ENCODE measurements at regions not wholly inside any gene's neighbourhood (a gene's known extent, or its start where the extent isn't known, plus 50 kb on each side); places are given as distances from the start of the nearest gene placed in this dataset.

GRCh38 chr5:72623323-72623722 lies 116.1 kb upstream of the ZNF366 start (continued):
- TF ChIP-seq COPS2 (conservative IDR thresholded peaks at IDR 0.05), result no peak
- TF ChIP-seq ZNF134 (CRISPR knock-in tag; conservative IDR thresholded peaks at IDR 0.05), result no peak
- TF ChIP-seq TOE1 (IDR thresholded peaks at IDR 0.05; ENCODE audit: borderline replicate concordance), result no peak
- no peak for TF ChIP-seq TOE1 (CRISPR knock-in tag; IDR thresholded peaks at IDR 0.05; ENCODE audit: borderline replicate concordance, low read depth)
- TF ChIP-seq BRD9 (IDR thresholded peaks at IDR 0.05; ENCODE audit: low read depth, partially characterized antibody), result no peak
- no peak for TF ChIP-seq HMG20B (CRISPR knock-in tag; IDR thresholded peaks at IDR 0.05)
- no peak for TF ChIP-seq MLX (CRISPR knock-in tag; conservative IDR thresholded peaks at IDR 0.05)
- no peak for TF ChIP-seq NBN (IDR thresholded peaks at IDR 0.05; ENCODE audit: low read depth)
- no peak for TF ChIP-seq NCOA6 (IDR thresholded peaks at IDR 0.05)

GRCh38 chr5:72622170-72622760 lies 115.1 kb upstream of the ZNF366 start:
- no peaks in the 10 kb centered on the region for H4K20me1 ChIP-seq (replicated peaks; ENCODE audit: control insufficient read depth, insufficient read depth, low read length)
- no peak overlapping the region for H2AFZ ChIP-seq (ENCODE audit: low read depth, low read length)
- WGBS (ENCODE audit: insufficient coverage, low coverage, missing lambda C conversion rate), result 41% methylated on average over 5 of the region's 5 CpGs
- H3K36me3 ChIP-seq (ENCODE audit: control insufficient read depth, insufficient read depth, low read length), result no peaks in the 10 kb centered on the region
- POLR2A ChIA-PET, result interaction anchor here (0.8 to 2.5 kb wide), 3 partner anchors 8 to 564 kb away, joined by 3 to 11 read pairs (median 4); no protein-coding TSS in a partner anchor
- no peak for TF ChIP-seq RBM39 (optimal IDR thresholded peaks at IDR 0.05; ENCODE audit: low read depth, low read length)
- no peak for TF ChIP-seq RBM25 (IDR thresholded peaks at IDR 0.05; ENCODE audit: low read depth, low read length, severe bottlenecking)
- TF ChIP-seq CXXC5 (CRISPR knock-in tag; IDR thresholded peaks at IDR 0.05), result no peak
- TF ChIP-seq CHD2 (IDR thresholded peaks at IDR 0.05; ENCODE audit: low read depth, low read length), result no peak
- TF ChIP-seq CHCHD3 (CRISPR knock-in tag; IDR thresholded peaks at IDR 0.05), result no peak
- TF ChIP-seq TCF7L2 (IDR thresholded peaks at IDR 0.05; ENCODE audit: low read depth, low read length), result no peak
- TF ChIP-seq JUND (IDR thresholded peaks at IDR 0.05; ENCODE audit: borderline replicate concordance, low read depth, low read length), result no peak
- TF ChIP-seq JUND (tag; IDR thresholded peaks at IDR 0.05; ENCODE audit: borderline replicate concordance, low read depth, low read length), result no peak
- no peaks in the 10 kb centered on the region for H3K79me2 ChIP-seq (ENCODE audit: control insufficient read depth, insufficient read depth, low read length)
- DNase-seq (ENCODE audit: extremely low read depth in 1 of 4, low spot score in 3 of 4) (no peak), FAIRE-seq (no peak), ATAC-seq (no peak)
- no peak overlapping the region for H3K4me3 ChIP-seq
- in situ Hi-C loops (cut with MboI), result no loop called here
- intact Hi-C loops (cut with micrococcal nuclease), result no loop called here
- no peak overlapping the region for H3K27ac ChIP-seq (ENCODE audit: extremely low read depth, low read depth, low read length)
- CTCF ChIA-PET (ENCODE audit: low intra/inter-chr PET ratio), result no interaction called here
- no peak overlapping the region for H3K9ac ChIP-seq (ENCODE audit: insufficient read depth in 1 of 2, low read depth in 2 of 2, low read length in 2 of 2)
- BruUV-seq (replicated peaks), result no TSS peak
- no peaks in the 10 kb centered on the region for H3K27me3 ChIP-seq (ENCODE audit: control insufficient read depth in 2 of 2, insufficient read depth in 2 of 2, low read length in 2 of 2)
- H3K9me1 ChIP-seq (ENCODE audit: control insufficient read depth, insufficient read depth, low read length), result no peaks in the 10 kb centered on the region
- H3K9me3 ChIP-seq (replicated peaks; ENCODE audit: control insufficient read depth, insufficient read depth, low read depth, low read length), result no peaks in the 10 kb centered on the region
- no peaks in the 10 kb centered on the region; a peak in 1 of 5 replicates for H3K4me1 ChIP-seq (replicated peaks in 1 of 2; ENCODE audit: control insufficient read depth in 2 of 2, insufficient read depth in 2 of 2, low read length in 2 of 2)
- no peak overlapping the region for H3K4me2 ChIP-seq (ENCODE audit: insufficient read depth, low read length)
